H9 (cell line): ENCODE measurements at regions not wholly inside any gene's neighbourhood (a gene's known extent, or its start where the extent isn't known, plus 50 kb on each side); places are given as distances from the start of the nearest gene placed in this dataset.

Source experiments
- DNase-seq: peaks from one replicate; pipeline ENCODE4 v3.0.0-alpha.2; 2017
- H2AFZ ChIP-seq: one replicate; pipeline ENCODE4 v1.6.1; 2013; ENCODE audit warnings: mild to moderate bottlenecking, low read length, control low read depth, moderate library complexity
- H2AK5ac ChIP-seq: 2 replicates; pipeline ENCODE4 v1.6.1; 2013; ENCODE audit warnings: low read length, control low read depth, mixed read lengths; ENCODE audit not compliant: insufficient read length
- H2BK120ac ChIP-seq: one replicate; pipeline ENCODE4 v1.6.1; 2013; ENCODE audit warnings: low read depth, mild to moderate bottlenecking, low read length, control low read depth, inconsistent platforms; ENCODE audit not compliant: poor library complexity, severe bottlenecking
- H2BK12ac ChIP-seq: 2 replicates; pipeline ENCODE4 v1.6.1; 2013; ENCODE audit warnings: low read length, control low read depth, mixed read lengths, low read depth; ENCODE audit not compliant: insufficient read length
- H2BK15ac ChIP-seq: 2 replicates; pipeline ENCODE4 v1.6.1; 2013; ENCODE audit warnings: low read depth, low read length, control low read depth
- H2BK20ac ChIP-seq: one replicate; pipeline ENCODE4 v1.6.1; 2013; ENCODE audit warnings: low read depth, mild to moderate bottlenecking, low read length, control low read depth, inconsistent platforms; ENCODE audit not compliant: poor library complexity, severe bottlenecking
- H2BK5ac ChIP-seq: 2 replicates; pipeline ENCODE4 v1.6.1; 2013; ENCODE audit warnings: low read length, control low read depth, mixed read lengths; ENCODE audit not compliant: insufficient read length
- H3K14ac ChIP-seq: 2 replicates; pipeline ENCODE4 v1.6.1; 2013; ENCODE audit warnings: low read length, control low read depth; ENCODE audit not compliant: insufficient read depth
- H3K18ac ChIP-seq: 2 replicates; pipeline ENCODE4 v1.6.1; 2013; ENCODE audit warnings: low read depth, mild to moderate bottlenecking, mixed read lengths, low read length, control low read depth; ENCODE audit not compliant: insufficient read length
- H3K23ac ChIP-seq: 2 replicates; pipeline ENCODE4 v1.6.1; 2013; ENCODE audit warnings: low read length, control low read depth, mixed read lengths, low read depth; ENCODE audit not compliant: insufficient read length
- H3K23me2 ChIP-seq: 2 replicates; pipeline ENCODE4 v1.6.1; 2013; ENCODE audit warnings: low read depth, mild to moderate bottlenecking, mixed read lengths, low read length, control low read depth; ENCODE audit not compliant: insufficient read length, poor library complexity, severe bottlenecking
- H3K27ac ChIP-seq: 2 replicates; pipeline ENCODE4 v1.5.1; 2013; ENCODE audit warnings: low read length, control low read depth, mixed read lengths, low read depth; ENCODE audit not compliant: insufficient read length
- H3K27me3 ChIP-seq: 2 replicates; pipeline ENCODE4 v1.6.1; 2013; ENCODE audit warnings: low read length, control low read depth, inconsistent platforms; ENCODE audit not compliant: insufficient read depth
- H3K4ac ChIP-seq: 2 replicates; pipeline ENCODE4 v1.6.1; 2013; ENCODE audit warnings: low read depth, mild to moderate bottlenecking, control low read depth, inconsistent platforms, low read length, moderate library complexity
- H3K4me1 ChIP-seq: 2 replicates; pipeline ENCODE4 v1.6.1; 2013; ENCODE audit warnings: low read length, control low read depth, inconsistent platforms; ENCODE audit not compliant: insufficient read depth
- H3K4me2 ChIP-seq: 2 replicates; pipeline ENCODE4 v1.6.1; 2013; ENCODE audit warnings: low read length, control low read depth, mixed read lengths; ENCODE audit not compliant: insufficient read length, insufficient read depth
- H3K56ac ChIP-seq: 2 replicates; pipeline ENCODE4 v1.6.1; 2013; ENCODE audit warnings: low read depth, mild to moderate bottlenecking, mixed read lengths, low read length, control low read depth; ENCODE audit not compliant: insufficient read length
- H3K79me1 ChIP-seq: 2 replicates; pipeline ENCODE4 v1.6.1; 2013; ENCODE audit warnings: low read depth, mild to moderate bottlenecking, moderate library complexity, low read length, control low read depth, inconsistent platforms; ENCODE audit not compliant: insufficient read depth, poor library complexity, severe bottlenecking
- H3K79me2 ChIP-seq: 2 replicates; pipeline ENCODE4 v1.6.1; 2013; ENCODE audit warnings: low read length, control low read depth, inconsistent platforms; ENCODE audit not compliant: insufficient read depth
- H3K9ac ChIP-seq: 2 replicates; pipeline ENCODE4 v1.6.1; 2013; ENCODE audit warnings: low read length, control low read depth, mixed read lengths; ENCODE audit not compliant: insufficient read length; ENCODE audit errors: extremely low read depth
- H3K9me3 ChIP-seq: one replicate; pipeline ENCODE4 v1.6.1; 2013; ENCODE audit warnings: low read depth, low read length, inconsistent platforms; ENCODE audit not compliant: control insufficient read depth
- H3T11ph ChIP-seq: one replicate; pipeline ENCODE4 v1.6.1; 2013; ENCODE audit warnings: mild to moderate bottlenecking, low read length, control low read depth, inconsistent platforms
- H4K20me1 ChIP-seq: one replicate; pipeline ENCODE4 v1.6.1; 2013; ENCODE audit not compliant: control insufficient read depth, insufficient read length, insufficient read depth
- H4K5ac ChIP-seq: 2 replicates; pipeline ENCODE4 v1.6.1; 2013; ENCODE audit warnings: low read depth, mild to moderate bottlenecking, mixed read lengths, low read length, control low read depth; ENCODE audit not compliant: insufficient read length
- H4K8ac ChIP-seq: replicated peaks from 2 replicates; pipeline ENCODE4 v1.6.1; 2013; ENCODE audit warnings: low read length, control low read depth, mixed read lengths, low read depth; ENCODE audit not compliant: insufficient read length
- H4K91ac ChIP-seq: 2 replicates; pipeline ENCODE4 v1.6.1; 2013; ENCODE audit warnings: low read depth, mild to moderate bottlenecking, moderate library complexity, mixed read lengths, low read length, control low read depth; ENCODE audit not compliant: insufficient read length
- H3K27ac Mint-ChIP-seq, 3 experiments: 2 replicates in 2 of 3; 3 replicates in 1 of 3; pipeline ENCODE4 v1.8.0; 2020 to 2021; ENCODE audit warnings: mixed read lengths in 3 of 3, mild to moderate bottlenecking in 1 of 3, moderate library complexity in 1 of 3
- H3K27me3 Mint-ChIP-seq: 2 replicates; pipeline ENCODE4 v1.8.0; 2021; ENCODE audit warnings: low read depth, mild to moderate bottlenecking, moderate library complexity, mixed read lengths
- H3K36me3 Mint-ChIP-seq, 3 experiments: 2 replicates in 2 of 3; 3 replicates in 1 of 3; pipeline ENCODE4 v1.8.0; 2020 to 2021; ENCODE audit warnings: low read depth in 3 of 3, mixed read lengths in 3 of 3; ENCODE audit not compliant: insufficient read depth in 1 of 3
- H3K4me1 Mint-ChIP-seq, 2 experiments: 2 replicates each; pipeline ENCODE4 v1.8.0; 2020; ENCODE audit warnings: mixed read lengths in 2 of 2
- H3K4me3 Mint-ChIP-seq, 2 experiments: 2 replicates in 1 of 2; 3 replicates in 1 of 2; pipeline ENCODE4 v1.8.0; 2020 to 2021; ENCODE audit warnings: mild to moderate bottlenecking in 2 of 2, mixed read lengths in 2 of 2, moderate library complexity in 1 of 2
- H3K9me3 Mint-ChIP-seq, 2 experiments: 2 replicates in 1 of 2; 3 replicates in 1 of 2; pipeline ENCODE4 v1.8.0; 2020; ENCODE audit warnings: mild to moderate bottlenecking in 2 of 2, mixed read lengths in 2 of 2, moderate library complexity in 1 of 2
- WGBS: extraction: QIAGEN DNeasy Blood & Tissue Kit; methylation state at CpG from one replicate; pipeline ENCODE4 v1.1.7; 2013; ENCODE audit warnings: missing lambda C conversion rate, low lambda C conversion rate, mixed read lengths; ENCODE audit not compliant: insufficient read length; ENCODE audit errors: extremely low coverage; 5-methylcytosine and 5-hydroxymethylcytosine counted together
- TF ChIP-seq, protein P1 (sequence below): fragments of 200-600 bp; sonication (generic); conservative IDR thresholded peaks from 3 replicates; pipeline ENCODE4 v1.8.0; 2021; ENCODE audit warnings: antibody characterized with exemption, mild to moderate bottlenecking

DNA sequence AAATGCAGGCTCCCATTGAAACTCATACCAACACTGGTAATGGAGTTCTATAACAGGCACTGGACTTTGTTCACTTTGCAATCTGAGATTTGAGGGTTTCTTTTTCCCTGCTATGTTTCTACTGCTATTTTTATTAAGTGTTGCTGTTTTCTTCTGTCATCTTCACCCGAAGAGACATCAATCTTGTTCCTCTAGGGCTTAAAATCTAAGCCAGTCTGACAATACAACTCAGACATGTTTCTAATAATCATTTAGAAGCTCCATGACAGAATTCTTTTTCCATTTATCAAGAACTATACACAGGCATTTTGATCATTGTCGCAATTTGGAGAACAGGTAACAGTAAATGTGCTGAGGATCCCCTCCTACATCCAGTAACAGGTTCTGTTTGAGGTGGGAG lies 98.5 kb upstream of the GNAI1 start:
- no peaks in the 10 kb centered on the region for H3K36me3 Mint-ChIP-seq
- no peaks in the 10 kb centered on the region for H3K4me1 Mint-ChIP-seq
- no peak overlapping the region for H4K91ac ChIP-seq
- no peak overlapping the region for H2BK5ac ChIP-seq
- no peak overlapping the region for H4K8ac ChIP-seq
- H3K79me1 ChIP-seq: no peaks in the 10 kb centered on the region
- no peak overlapping the region for H3T11ph ChIP-seq
- no peaks in the 10 kb centered on the region for H3K9me3 Mint-ChIP-seq
- H3K4me2 ChIP-seq: no peak overlapping the region
- no peaks in the 10 kb centered on the region for H3K23me2 ChIP-seq
- no peak for DNase-seq
- no peak overlapping the region for H3K14ac ChIP-seq
- H2BK12ac ChIP-seq: no peak overlapping the region
- no peaks in the 10 kb centered on the region for H3K9me3 ChIP-seq
- no peak overlapping the region for H3K4me3 Mint-ChIP-seq
- H3K27ac ChIP-seq: no peak overlapping the region
- TF ChIP-seq, protein P1, sequence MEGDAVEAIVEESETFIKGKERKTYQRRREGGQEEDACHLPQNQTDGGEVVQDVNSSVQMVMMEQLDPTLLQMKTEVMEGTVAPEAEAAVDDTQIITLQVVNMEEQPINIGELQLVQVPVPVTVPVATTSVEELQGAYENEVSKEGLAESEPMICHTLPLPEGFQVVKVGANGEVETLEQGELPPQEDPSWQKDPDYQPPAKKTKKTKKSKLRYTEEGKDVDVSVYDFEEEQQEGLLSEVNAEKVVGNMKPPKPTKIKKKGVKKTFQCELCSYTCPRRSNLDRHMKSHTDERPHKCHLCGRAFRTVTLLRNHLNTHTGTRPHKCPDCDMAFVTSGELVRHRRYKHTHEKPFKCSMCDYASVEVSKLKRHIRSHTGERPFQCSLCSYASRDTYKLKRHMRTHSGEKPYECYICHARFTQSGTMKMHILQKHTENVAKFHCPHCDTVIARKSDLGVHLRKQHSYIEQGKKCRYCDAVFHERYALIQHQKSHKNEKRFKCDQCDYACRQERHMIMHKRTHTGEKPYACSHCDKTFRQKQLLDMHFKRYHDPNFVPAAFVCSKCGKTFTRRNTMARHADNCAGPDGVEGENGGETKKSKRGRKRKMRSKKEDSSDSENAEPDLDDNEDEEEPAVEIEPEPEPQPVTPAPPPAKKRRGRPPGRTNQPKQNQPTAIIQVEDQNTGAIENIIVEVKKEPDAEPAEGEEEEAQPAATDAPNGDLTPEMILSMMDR: no peak
- H2BK20ac ChIP-seq: no peak overlapping the region
- no peaks in the 10 kb centered on the region for H3K27me3 ChIP-seq
- no peak overlapping the region for H3K56ac ChIP-seq
- no peak overlapping the region for H2BK15ac ChIP-seq
- H3K27ac Mint-ChIP-seq: no peak overlapping the region
- H3K23ac ChIP-seq: no peak overlapping the region
- H3K4ac ChIP-seq: no peak overlapping the region
- H3K18ac ChIP-seq: no peak overlapping the region
- H2AFZ ChIP-seq: no peak overlapping the region
- no peak overlapping the region for H4K5ac ChIP-seq
- H3K27me3 Mint-ChIP-seq: no peaks in the 10 kb centered on the region
- H3K79me2 ChIP-seq: no peaks in the 10 kb centered on the region
- no peaks in the 10 kb centered on the region for H3K4me1 ChIP-seq
- no peaks in the 10 kb centered on the region for H4K20me1 ChIP-seq
- H3K9ac ChIP-seq: no peak overlapping the region
- H2AK5ac ChIP-seq: no peak overlapping the region
- no peak overlapping the region for H2BK120ac ChIP-seq
- WGBS: no CpG with 5 or more reads among the region's 2 CpGs
